Activated T-cell treated with anti-CD3 and anti-CD28 coated beads, Interleukin-2, amount 50 U/mL, for 72 hours (primary cell): ENCODE measurements at regions not wholly inside any gene's neighbourhood (a gene's known extent, or its start where the extent isn't known, plus 50 kb on each side); places are given as distances from the start of the nearest gene placed in this dataset.
"Not testable (repeated sequence)": the region's sequence is repeated elsewhere in the genome, so short reads cannot be mapped to it uniquely, and the experiment has no call there.

Source experiments
- ATAC-seq, 2 donors: fragments of 150-1000 bp; cut with Tn5 transposase; replicated peaks in 1 of 2; 2 replicates each; pipeline ENCODE4 v1.10.0; 2021; ENCODE audit warnings: moderate library complexity in 2 of 2, mild to moderate bottlenecking in 1 of 2
- DNase-seq, 2 donors: peaks; one replicate each; pipeline ENCODE4 v3.0.0; 2021 to 2022; ENCODE audit warnings: mixed read lengths in 1 of 2
- H3K27ac Mint-ChIP-seq: one replicate; pipeline ENCODE4 v1.8.0; 2022; ENCODE audit warnings: mild to moderate bottlenecking, moderate library complexity, mixed read lengths
- H3K27me3 Mint-ChIP-seq: one replicate; pipeline ENCODE4 v1.8.0; 2022; ENCODE audit warnings: low read depth, mixed read lengths
- H3K36me3 Mint-ChIP-seq, 2 donors: one replicate each; pipeline ENCODE4 v1.8.0; 2022; ENCODE audit warnings: mixed read lengths in 2 of 2, mild to moderate bottlenecking in 1 of 2; ENCODE audit not compliant: insufficient read depth in 2 of 2
- H3K4me1 Mint-ChIP-seq: one replicate; pipeline ENCODE4 v1.8.0; 2022; ENCODE audit warnings: low read depth, mixed read lengths
- H3K4me3 Mint-ChIP-seq, 2 donors: one replicate each; pipeline ENCODE4 v1.8.0; 2022; ENCODE audit warnings: mild to moderate bottlenecking in 2 of 2, mixed read lengths in 2 of 2, moderate library complexity in 2 of 2
- H3K9me3 Mint-ChIP-seq, 2 donors: one replicate each; pipeline ENCODE4 v1.8.0; 2022; ENCODE audit warnings: mixed read lengths in 2 of 2

- DNase-seq (peak; percentile 8 to 11), ATAC-seq (peak; percentile 62 to 88)
- no peak overlapping the region for H3K27ac Mint-ChIP-seq
- peaks cover 2 to 4% of the 10 kb centered on the region in 2 donors for H3K36me3 Mint-ChIP-seq
- peaks cover 4 to 7% of the 10 kb centered on the region in 2 donors for H3K9me3 Mint-ChIP-seq
- peak overlapping the region; percentile 62 to 71 for H3K4me3 Mint-ChIP-seq
- H3K4me1 Mint-ChIP-seq, result peaks cover 9% of the 10 kb centered on the region
- H3K27me3 Mint-ChIP-seq, result peaks cover 23% of the 10 kb centered on the region
These were observed 137.7 kb upstream of the GRIA1 start for GRCh38 chr5:153352685-153353219.

DNA sequence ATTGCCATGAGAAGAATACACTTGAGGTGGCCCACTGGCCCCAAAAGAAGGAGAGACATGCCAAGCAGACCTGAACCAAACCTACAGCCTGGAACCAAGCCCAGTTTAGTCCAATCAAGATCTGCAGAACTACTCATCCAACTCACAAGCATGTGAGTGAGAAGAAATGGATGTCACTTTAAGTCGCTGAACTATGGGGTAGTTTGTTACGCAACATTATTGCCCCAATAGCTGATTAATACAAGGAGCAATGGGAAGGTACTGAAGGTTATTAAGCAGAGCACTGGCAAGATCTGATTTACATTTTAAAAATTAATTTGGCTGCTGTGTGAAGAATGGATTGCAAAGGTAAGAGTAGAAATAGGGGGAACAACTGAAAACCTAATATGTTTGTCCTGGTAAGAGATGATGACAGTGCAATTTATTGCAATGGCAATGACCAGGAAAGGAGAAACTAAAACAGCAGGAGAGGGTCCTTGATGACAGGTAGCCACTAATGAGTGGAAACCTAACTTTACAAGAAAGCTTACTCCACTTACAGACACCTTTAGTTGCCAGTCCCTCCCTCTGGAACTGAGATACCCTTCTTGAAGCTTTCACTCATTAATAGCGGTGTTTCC lies 132.9 kb upstream of the GRIA1 start:
- H3K27me3 Mint-ChIP-seq, result peaks cover 11% of the 10 kb centered on the region
- peaks cover 4% of the 10 kb centered on the region in 2 donors for H3K36me3 Mint-ChIP-seq
- H3K4me3 Mint-ChIP-seq, result no peak overlapping the region
- DNase-seq (no peak), ATAC-seq (no peak)
- peaks cover 16% of the 10 kb centered on the region for H3K4me1 Mint-ChIP-seq
- H3K27ac Mint-ChIP-seq, result no peak overlapping the region
- H3K9me3 Mint-ChIP-seq, result peaks cover 4 to 7% of the 10 kb centered on the region in 2 donors

GRCh38 chr5:153358315-153358976 lies 132.0 kb upstream of the GRIA1 start:
- Mint-ChIP-seq H3K4me1 (peaks cover 11% of the 10 kb centered on the region), H3K36me3 (peaks cover 4% of the 10 kb centered on the region in 2 donors), H3K4me3 (peak overlapping the region in 1 of 2 donors; percentile 31), H3K27me3 (peaks cover 2% of the 10 kb centered on the region), H3K9me3 (peaks cover 4 to 7% of the 10 kb centered on the region in 2 donors), H3K27ac (peak overlapping the region; percentile 54)
- ATAC-seq (peak; percentile 25 to 73), DNase-seq (no peak)

DNA sequence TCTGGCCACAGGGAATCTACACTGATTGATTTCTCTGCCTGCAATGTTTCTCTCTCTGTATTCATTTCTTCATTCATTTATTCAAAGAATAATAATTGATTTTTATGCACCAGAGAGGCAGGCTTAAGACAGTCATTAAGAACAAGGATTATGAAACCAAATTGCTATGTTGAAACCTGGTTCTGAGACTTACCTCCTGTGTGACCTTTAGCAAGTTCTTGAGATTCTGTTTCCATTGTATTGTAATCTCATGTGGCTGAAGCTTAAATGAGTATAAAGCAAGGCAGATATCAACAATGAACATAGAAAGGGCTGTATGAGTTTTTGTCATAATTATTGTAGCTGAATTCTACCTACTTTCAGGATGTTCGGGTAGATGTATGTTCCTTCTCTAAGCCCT lies 129.6 kb upstream of the GRIA1 start:
- ATAC-seq (no peak), DNase-seq (no peak)
- Mint-ChIP-seq H3K9me3 (peaks cover 4 to 10% of the 10 kb centered on the region in 2 donors), H3K27ac (no peak overlapping the region), H3K36me3 (peaks cover 4% of the 10 kb centered on the region in 2 donors), H3K4me1 (peaks cover 11% of the 10 kb centered on the region), H3K4me3 (no peak overlapping the region), H3K27me3 (no peaks in the 10 kb centered on the region)

GRCh38 chr5:153361735-153362409 lies 128.6 kb upstream of the GRIA1 start:
- peaks cover 1 to 7% of the 10 kb centered on the region in 2 donors for H3K9me3 Mint-ChIP-seq
- DNase-seq, result no peak
- no peak for ATAC-seq
- no peaks in the 10 kb centered on the region for H3K27me3 Mint-ChIP-seq
- peaks cover 11% of the 10 kb centered on the region for H3K4me1 Mint-ChIP-seq
- peaks cover 1 to 2% of the 10 kb centered on the region in 2 donors for H3K36me3 Mint-ChIP-seq
- no peak overlapping the region for H3K4me3 Mint-ChIP-seq
- no peak overlapping the region for H3K27ac Mint-ChIP-seq

DNA sequence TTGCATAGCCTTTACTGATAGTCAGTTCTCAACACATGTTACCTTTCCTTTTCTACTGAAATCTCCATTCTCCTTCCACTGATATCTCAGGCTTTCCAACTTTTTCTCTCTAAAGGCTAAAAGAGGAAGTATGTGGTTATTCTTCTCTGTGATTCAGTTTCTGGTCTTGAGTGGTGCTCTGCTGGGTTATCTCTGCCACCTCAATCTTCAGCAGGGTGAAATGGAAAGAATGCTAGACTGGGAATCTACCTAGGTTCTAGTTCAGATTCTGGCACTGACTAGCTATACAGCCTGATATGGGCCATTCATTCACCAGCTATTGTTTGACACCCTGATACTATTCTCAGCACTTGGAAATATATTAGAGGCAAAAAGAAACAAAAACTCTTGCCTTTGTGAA lies 124.9 kb upstream of the GRIA1 start:
- Mint-ChIP-seq H3K9me3 (peaks cover 5 to 9% of the 10 kb centered on the region in 2 donors), H3K36me3 (no peaks in the 10 kb centered on the region), H3K27ac (no peak overlapping the region), H3K4me1 (no peaks in the 10 kb centered on the region), H3K27me3 (no peaks in the 10 kb centered on the region), H3K4me3 (no peak overlapping the region)
- no peak for DNase-seq
- ATAC-seq, result no peak

GRCh38 chr5:153367466-153367865 lies 123.0 kb upstream of the GRIA1 start:
- no peak overlapping the region for H3K4me3 Mint-ChIP-seq
- H3K9me3 Mint-ChIP-seq, result peaks cover 5 to 12% of the 10 kb centered on the region in 2 donors
- H3K27ac Mint-ChIP-seq, result no peak overlapping the region
- H3K36me3 Mint-ChIP-seq, result no peaks in the 10 kb centered on the region
- DNase-seq (no peak), ATAC-seq (no peak)
- H3K27me3 Mint-ChIP-seq, result no peaks in the 10 kb centered on the region
- no peaks in the 10 kb centered on the region for H3K4me1 Mint-ChIP-seq

GRCh38 chr5:153372425-153373129 lies 117.9 kb upstream of the GRIA1 start:
- ATAC-seq (no peak), DNase-seq (no peak)
- no peaks in the 10 kb centered on the region for H3K27me3 Mint-ChIP-seq
- H3K4me1 Mint-ChIP-seq, result no peaks in the 10 kb centered on the region
- no peaks in the 10 kb centered on the region for H3K36me3 Mint-ChIP-seq
- peaks cover 2 to 11% of the 10 kb centered on the region in 2 donors for H3K9me3 Mint-ChIP-seq
- H3K4me3 Mint-ChIP-seq, result no peak overlapping the region
- no peak overlapping the region for H3K27ac Mint-ChIP-seq

DNA sequence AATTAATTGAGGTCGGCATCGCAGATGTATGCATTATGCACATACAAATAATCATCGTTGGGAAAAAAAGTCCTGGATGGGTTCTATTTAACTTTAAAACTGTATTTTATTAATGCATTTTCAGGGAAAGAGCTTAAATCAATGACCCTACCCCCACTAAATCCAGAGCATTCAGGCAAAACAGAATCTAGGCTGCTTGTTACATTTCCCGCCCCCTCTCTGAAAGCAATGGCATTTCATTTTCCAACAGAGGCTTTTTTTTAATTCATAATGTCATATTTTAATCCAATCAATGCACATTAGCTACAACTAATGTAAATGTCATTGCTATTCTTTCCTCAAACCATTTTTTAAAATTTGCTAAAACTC lies 117.4 kb upstream of the GRIA1 start:
- no peak for ATAC-seq
- no peaks in the 10 kb centered on the region for H3K27me3 Mint-ChIP-seq
- H3K36me3 Mint-ChIP-seq, result no peaks in the 10 kb centered on the region
- no peak overlapping the region for H3K4me3 Mint-ChIP-seq
- no peak overlapping the region for H3K27ac Mint-ChIP-seq
- DNase-seq, result no peak
- peaks cover 2 to 11% of the 10 kb centered on the region in 2 donors for H3K9me3 Mint-ChIP-seq
- no peaks in the 10 kb centered on the region for H3K4me1 Mint-ChIP-seq

- not testable (repeated sequence) for ATAC-seq, H3K36me3 Mint-ChIP-seq, DNase-seq, H3K27me3 Mint-ChIP-seq, H3K9me3 Mint-ChIP-seq, H3K4me1 Mint-ChIP-seq, H3K4me3 Mint-ChIP-seq, H3K27ac Mint-ChIP-seq
These were observed 108.8 kb upstream of the GRIA1 start for GRCh38 chr5:153381630-153382029.

DNA sequence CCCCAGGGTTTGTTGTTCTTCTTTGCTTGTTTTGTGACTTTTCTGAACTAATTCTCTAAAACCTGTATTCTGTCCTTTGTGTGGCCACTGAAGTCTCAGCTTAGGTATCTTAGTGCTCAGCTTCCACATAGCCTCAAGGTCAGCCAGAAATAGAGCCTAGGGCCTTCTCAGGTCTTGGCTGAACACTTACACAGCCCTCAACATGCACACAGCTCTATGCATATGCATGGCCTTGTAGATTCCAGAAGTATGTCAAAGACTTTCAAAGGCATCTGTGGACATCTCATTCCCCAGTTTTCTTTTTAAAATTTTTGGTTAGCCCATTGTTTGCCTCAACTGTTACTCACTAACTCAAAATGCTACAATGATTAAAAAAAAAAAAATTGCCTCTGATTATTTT lies 99.9 kb upstream of the GRIA1 start:
- no peak overlapping the region for H3K4me3 Mint-ChIP-seq
- no peak overlapping the region for H3K27ac Mint-ChIP-seq
- H3K27me3 Mint-ChIP-seq, result no peaks in the 10 kb centered on the region
- DNase-seq (no peak), ATAC-seq (no peak)
- no peaks in the 10 kb centered on the region for H3K4me1 Mint-ChIP-seq
- H3K9me3 Mint-ChIP-seq, result peaks cover 0 to 1% of the 10 kb centered on the region in 2 donors
- H3K36me3 Mint-ChIP-seq, result no peaks in the 10 kb centered on the region

GRCh38 chr5:153399595-153399994 lies 90.9 kb upstream of the GRIA1 start:
- no peak for DNase-seq
- no peak overlapping the region for H3K27ac Mint-ChIP-seq
- no peak overlapping the region for H3K4me3 Mint-ChIP-seq
- ATAC-seq, result no peak
- no peaks in the 10 kb centered on the region for H3K9me3 Mint-ChIP-seq
- no peaks in the 10 kb centered on the region for H3K36me3 Mint-ChIP-seq
- H3K27me3 Mint-ChIP-seq, result no peaks in the 10 kb centered on the region
- no peaks in the 10 kb centered on the region for H3K4me1 Mint-ChIP-seq

DNA sequence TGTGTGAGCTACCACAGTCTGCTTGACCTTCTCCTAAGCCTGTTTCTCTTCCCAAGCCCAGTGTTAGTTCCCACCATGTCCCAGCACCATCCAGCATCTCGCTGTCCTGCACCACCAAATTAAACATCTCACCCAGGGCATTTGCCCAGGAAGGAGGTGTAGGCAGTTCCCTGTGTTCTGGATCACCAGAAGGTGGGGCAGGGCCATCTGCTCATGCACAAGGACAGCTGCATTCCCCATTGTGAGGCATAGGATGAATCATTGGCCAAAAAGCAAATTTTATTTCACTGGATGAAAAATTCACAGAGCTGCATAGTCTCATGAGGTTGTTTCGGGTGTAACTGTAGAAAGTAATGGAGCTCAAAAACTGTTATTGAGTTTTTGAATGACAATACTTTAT lies 89.5 kb upstream of the GRIA1 start:
- Mint-ChIP-seq H3K9me3 (no peaks in the 10 kb centered on the region), H3K4me3 (no peak overlapping the region), H3K4me1 (no peaks in the 10 kb centered on the region), H3K27me3 (no peaks in the 10 kb centered on the region), H3K36me3 (no peaks in the 10 kb centered on the region), H3K27ac (no peak overlapping the region)
- DNase-seq (no peak), ATAC-seq (no peak)
